Stimulated activated CD8-positive, alpha-beta memory T cell treated with anti-CD3 and anti-CD28 coated beads, Interleukin-15, amount 100 ng/mL, for 1 hour (primary cell): ENCODE measurements at regions not wholly inside any gene's neighbourhood (a gene's known extent, or its start where the extent isn't known, plus 50 kb on each side); places are given as distances from the start of the nearest gene placed in this dataset.
"Not testable (repeated sequence)": the region's sequence is repeated elsewhere in the genome, so short reads cannot be mapped to it uniquely, and the experiment has no call there.

Experiments
- DNase-seq: peaks from one replicate; pipeline ENCODE4 v3.0.0-alpha.2; 2020; ENCODE audit warnings: low read depth

GRCh38 chr15:93825682-93826081 is 405.7 kb upstream of the MCTP2 start:
- DNase-seq = no peak

- DNase-seq = no peak
Measured at GRCh38 chr15:93823971-93824913, 407.1 kb upstream of the MCTP2 start.

- DNase-seq = no peak
Measured at GRCh38 chr15:93820566-93820965, 410.8 kb upstream of the MCTP2 start.

DNA sequence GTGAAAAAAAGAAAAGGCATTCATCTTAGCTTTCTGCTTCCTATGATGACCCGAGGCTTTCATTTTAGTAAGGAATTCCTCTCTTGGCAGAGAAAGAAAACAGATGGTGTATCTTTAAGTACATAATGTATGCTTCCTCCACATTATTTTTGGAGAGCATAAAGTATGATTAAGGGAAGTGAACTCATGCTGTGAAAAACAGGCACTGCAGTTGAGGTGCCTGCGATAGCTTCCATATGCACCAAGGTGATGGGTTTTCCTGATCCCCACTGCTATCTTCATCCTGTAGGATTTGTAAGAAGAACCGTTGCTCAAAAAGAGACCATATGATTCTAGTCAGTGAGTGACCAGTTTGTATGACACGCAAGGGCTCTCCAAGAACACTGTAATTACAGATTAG is 411.5 kb upstream of the MCTP2 start:
- DNase-seq = no peak

DNA sequence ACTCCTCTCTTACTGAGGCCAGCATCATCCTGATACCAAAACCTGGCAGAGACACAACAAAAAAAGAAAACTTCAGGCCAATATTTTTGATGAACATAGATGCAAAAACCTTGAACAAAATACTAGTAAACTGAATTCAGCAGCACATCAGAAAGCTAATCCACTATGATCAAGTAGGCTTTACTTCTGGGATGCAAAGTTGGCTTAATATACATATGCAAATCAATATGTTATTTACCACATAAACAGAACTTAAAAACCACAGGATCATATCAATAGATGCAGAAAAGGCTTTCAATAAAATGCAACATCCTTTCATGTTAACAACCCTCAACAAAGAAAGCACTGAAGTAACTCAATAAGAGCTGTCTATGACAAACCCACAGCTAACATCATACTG is 414.5 kb upstream of the MCTP2 start:
- no peak for DNase-seq

DNA sequence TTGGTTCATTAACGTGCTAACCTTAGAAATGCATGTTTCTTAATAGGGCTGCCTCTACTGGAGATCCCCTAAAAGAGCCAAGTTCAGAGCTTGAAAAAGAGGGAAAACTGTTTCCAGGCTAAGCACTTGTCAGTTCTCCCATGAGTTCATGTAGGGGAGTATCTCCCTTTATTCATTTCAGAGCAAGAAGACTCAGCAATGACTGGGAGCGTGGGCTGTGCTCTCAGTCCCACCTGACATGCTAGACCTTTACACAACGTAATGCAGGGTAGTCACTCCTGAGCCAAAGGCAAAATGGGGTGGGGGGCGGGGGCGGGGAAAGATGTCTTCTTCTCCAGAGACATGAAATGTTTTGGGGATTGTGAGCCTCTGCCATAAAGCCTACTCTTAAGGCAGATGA is 420.1 kb upstream of the MCTP2 start:
- DNase-seq = no peak

- DNase-seq = no peak
Measured at GRCh38 chr15:93809516-93809915, 421.8 kb upstream of the MCTP2 start.

DNA sequence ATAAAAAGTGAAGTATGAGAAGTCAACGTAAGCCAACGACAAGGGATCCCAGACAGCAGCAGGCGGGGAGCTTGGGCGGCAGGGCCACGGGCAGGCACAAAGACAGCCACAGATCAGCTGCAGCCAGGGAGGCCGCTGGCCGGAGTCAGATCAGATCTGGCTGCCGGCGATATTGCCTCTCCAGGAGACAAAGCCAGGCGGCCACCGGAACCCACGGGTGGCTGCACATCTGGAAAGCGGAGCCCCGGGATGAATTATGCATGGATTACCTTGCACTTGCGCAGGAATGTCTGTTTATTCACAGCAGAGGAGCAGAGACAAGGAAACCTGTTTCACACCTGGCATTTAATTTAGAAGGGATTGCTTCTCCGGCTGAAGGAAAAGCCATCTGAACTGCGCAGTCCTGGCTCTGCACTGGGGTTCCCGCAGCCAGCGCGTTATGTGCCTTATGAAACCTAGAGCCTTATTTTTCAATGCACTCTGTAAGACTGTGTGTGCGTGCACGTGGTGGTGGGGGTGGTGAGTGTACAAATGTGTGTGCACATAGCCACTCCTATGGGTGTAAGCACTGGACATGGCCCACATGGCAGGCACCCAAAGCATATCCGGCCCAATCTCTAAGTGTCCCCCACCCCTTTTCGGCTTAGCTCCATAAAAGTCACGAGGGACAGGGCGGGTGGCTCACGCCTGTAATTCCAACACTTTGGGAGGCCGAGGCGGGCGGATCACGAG is 427.8 kb upstream of the MCTP2 start:
- no peak for DNase-seq

DNA sequence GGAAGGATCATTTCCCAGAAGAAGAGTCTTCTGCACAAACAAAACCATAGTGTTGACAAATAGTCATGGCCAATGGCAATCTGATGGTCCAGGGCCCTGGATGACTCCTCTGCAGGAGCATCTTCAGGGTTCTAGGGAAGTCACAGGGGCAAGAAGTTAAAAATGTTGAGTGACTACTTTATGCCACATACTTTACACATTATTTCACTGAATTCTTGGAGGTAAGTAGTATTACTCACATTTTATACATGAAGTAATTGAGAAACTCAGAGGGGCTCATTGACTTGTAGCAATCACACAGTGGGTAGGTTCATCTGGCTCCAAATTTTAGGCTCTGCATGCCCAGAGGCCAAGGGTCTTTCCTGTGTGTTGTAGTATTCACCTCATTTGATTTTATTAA is 430.2 kb upstream of the MCTP2 start:
- DNase-seq = no peak

DNA sequence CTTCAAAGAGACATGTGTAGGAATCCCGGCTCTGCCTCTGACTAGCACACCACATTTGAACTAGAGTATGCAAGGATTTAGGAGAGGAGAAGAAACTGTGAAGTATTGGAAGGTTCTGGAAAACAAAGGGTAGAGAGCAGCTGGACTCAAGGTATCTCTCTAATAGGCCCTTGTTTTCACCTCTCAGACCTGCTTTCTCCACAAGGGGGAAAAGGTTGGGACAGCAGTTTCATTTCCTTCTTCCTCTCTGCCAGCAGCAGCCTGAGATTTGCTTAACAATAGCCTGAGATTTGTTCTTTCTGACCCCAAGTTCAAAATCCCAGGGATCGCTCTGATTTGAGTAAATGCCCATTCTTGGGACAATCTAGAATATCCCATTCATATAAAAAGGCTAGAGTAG is 430.6 kb upstream of the MCTP2 start:
- no peak for DNase-seq

DNA sequence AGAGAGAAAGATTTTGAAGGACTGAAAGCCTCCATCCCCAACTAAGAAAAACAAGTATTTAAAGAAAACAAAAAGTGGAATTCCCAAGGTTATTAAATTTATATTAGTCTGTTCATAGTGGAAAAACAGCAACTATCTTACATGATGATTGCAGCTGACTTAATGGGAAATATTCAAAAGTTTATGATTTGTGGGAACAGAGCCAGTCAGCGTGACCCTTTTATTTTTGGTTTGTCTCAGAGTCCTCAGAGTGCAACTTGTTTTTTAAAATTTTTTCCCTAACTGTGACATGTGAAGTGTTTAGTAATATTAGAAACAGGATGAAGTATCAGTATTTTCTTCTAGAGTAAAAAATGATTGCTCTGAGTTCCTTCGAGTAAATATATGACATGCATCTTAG is 441.9 kb upstream of the MCTP2 start:
- no peak for DNase-seq

- no peak for DNase-seq
Measured at GRCh38 chr15:93780073-93780472, 451.3 kb upstream of the MCTP2 start.

DNA sequence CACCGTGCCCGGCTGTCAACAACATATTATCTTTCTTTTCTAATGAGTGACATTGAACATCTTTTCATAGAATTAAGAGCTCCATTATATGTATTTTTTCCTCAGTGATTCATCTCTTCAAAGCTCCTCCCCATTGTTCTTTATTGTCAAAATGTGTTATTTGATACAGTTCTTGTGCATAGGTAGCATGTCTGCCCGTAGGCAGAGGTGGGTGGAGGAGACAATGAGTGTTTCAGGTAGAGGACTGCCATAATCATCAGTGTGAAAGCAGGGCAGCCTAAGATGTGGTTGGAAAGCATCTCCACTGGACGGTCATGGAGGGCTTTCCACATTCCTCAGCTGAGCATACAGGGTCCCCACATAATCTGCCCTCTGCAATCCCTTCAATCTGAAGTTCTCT is 452.0 kb upstream of the MCTP2 start:
- no peak for DNase-seq

DNA sequence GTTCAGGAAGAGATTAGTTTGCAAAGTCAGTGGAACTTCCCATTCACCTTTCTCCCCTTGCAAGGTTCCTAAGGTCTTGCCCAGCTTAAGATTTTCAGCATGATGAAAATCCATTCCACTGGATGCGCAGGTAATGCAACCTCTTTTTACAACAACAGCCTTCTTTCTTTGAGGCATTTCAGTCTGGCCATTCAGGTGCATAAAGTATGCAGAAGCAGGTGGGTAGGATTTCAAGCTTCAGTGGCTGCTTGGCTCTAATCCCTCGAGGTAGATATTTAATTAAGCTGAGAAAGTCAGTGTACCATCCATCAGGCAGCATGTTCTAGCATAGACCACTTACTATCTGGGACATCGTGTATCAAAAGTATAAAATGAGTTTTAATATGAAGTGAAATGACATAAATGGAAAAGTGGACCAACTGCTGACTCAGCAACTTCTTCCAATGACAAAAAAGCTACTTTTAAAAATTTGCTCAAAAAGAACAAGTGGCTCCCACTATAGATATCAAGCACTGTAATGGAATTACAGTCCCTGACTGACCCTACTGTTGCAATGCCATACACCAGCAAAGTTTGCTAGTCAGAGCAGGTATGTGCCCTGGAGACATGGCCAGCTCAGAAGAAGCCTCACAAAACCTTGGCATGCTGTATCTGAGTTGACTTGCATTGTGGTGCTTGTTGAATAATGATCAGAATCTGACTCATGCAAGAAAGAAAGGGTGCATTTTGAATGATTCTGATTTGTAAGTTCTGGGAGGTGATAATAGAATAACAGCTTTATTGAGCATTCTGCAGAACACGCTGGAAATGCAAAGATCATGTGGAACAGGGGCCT is 459.9 kb upstream of the MCTP2 start:
- DNase-seq = no peak

- no peak for DNase-seq
Measured at GRCh38 chr15:93770788-93771187, 460.6 kb upstream of the MCTP2 start.

GRCh38 chr15:93762036-93762435 is 469.3 kb upstream of the MCTP2 start:
- DNase-seq = no peak

- no peak for DNase-seq
Measured at GRCh38 chr15:93759629-93760028, 471.7 kb upstream of the MCTP2 start.

DNA sequence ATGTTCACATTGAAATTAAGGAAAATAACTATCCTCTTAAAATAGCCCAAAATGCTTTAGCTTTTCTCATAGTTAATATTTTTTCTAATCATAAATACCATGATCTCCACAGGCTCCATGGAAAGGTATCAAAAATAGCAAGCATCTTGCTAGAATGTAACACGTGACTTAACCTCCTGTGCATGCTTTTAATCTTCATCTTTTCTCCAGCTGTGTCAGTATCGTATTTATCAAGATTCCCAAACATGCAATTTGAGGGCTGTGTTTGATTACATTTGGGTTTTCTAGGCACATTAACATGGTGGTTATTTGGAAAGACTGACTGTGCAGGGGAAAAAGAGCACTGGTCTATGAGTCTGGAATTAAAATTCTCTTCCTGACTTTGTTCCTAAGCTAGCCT is 472.5 kb upstream of the MCTP2 start:
- DNase-seq = no peak

DNA sequence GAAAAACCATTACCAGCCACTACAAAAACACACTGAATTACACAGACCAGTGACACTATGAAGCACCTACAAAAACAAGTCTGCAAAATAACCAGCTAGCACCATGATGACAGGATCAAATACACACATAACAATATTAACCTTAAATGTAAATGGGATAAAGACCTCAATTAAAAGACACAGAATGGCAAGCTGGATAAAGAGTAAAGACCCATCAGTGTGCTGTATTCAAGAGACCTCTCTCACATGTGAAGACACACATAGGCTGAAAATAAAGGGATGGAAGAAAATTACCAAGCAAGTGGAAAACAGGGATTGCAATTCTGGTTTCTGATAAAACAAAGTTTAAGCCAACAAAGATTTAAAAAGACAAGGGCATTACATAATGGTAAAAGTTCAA is 482.7 kb upstream of the MCTP2 start:
- DNase-seq = no peak

- not testable (repeated sequence) for DNase-seq
Measured at GRCh38 chr15:93734976-93735375, 496.4 kb upstream of the MCTP2 start.

- DNase-seq = no peak
Measured at GRCh38 chr15:93730724-93731123, 500.6 kb upstream of the MCTP2 start.

DNA sequence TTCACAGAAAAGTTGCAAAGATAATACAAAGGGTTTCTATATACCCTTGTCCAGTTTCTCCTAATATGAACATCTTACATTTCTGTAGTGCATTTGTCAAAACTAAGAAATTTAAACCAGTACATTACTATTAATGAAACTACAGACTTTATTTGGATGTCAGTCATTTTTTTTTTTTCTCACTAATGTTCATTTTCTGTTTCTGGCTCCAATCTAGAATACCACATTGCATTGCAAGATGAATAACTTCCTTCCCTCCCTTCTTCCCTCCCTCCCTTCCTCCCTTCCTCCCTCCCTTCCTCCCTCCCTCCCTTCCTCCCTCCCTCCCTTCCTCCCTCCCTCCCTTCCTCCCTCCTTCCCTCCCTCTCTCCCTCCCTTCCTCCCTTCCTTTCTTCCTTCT is 509.2 kb upstream of the MCTP2 start:
- DNase-seq = no peak

GRCh38 chr15:93720607-93721006 is 510.8 kb upstream of the MCTP2 start:
- no peak for DNase-seq
